HEK293T (cell line): ENCODE measurements at regions not wholly inside any gene's neighbourhood (a gene's known extent, or its start where the extent isn't known, plus 50 kb on each side); places are given as distances from the start of the nearest gene placed in this dataset.

ENCODE experiments used
- BHLHE40 ChIP-seq: fragments of 450-650 bp; IDR thresholded peaks from 2 replicates; pipeline ENCODE4 v1.6.1; 2016; ENCODE audit warnings: mild to moderate bottlenecking, moderate library complexity, borderline replicate concordance
- CTBP1 ChIP-seq: fragments of 450-650 bp; IDR thresholded peaks from 2 replicates; pipeline ENCODE4 v1.6.1; 2016; ENCODE audit warnings: borderline replicate concordance
- ELF4 ChIP-seq: fragments of 450-650 bp; IDR thresholded peaks from 2 replicates; pipeline ENCODE4 v1.6.1; 2017; ENCODE audit warnings: antibody characterized with exemption
- FOXA1 ChIP-seq: fragments of 450-650 bp; IDR thresholded peaks from 2 replicates; pipeline ENCODE4 v1.6.1; 2016; ENCODE audit warnings: mild to moderate bottlenecking
- FOXK2 ChIP-seq: fragments of 450-650 bp; IDR thresholded peaks from 2 replicates; pipeline ENCODE4 v1.6.1; 2016; ENCODE audit warnings: mild to moderate bottlenecking
- FOXM1 ChIP-seq: fragments of 450-650 bp; IDR thresholded peaks from 2 replicates; pipeline ENCODE4 v1.6.1; 2017; ENCODE audit warnings: mild to moderate bottlenecking, borderline replicate concordance
- HDGF ChIP-seq: fragments of 450-650 bp; IDR thresholded peaks from 2 replicates; pipeline ENCODE4 v1.6.1; 2017; ENCODE audit warnings: antibody characterized with exemption, borderline replicate concordance
- L3MBTL2 ChIP-seq: fragments of 450-650 bp; conservative IDR thresholded peaks from 2 replicates; pipeline ENCODE4 v1.6.1; 2016; ENCODE audit warnings: mild to moderate bottlenecking
- NFRKB ChIP-seq: fragments of 450-650 bp; IDR thresholded peaks from 2 replicates; pipeline ENCODE4 v1.6.1; 2016; ENCODE audit warnings: mild to moderate bottlenecking, moderate library complexity
- SP1 ChIP-seq: fragments of 450-650 bp; IDR thresholded peaks from 2 replicates; pipeline ENCODE4 v1.6.1; 2017
- SUZ12 ChIP-seq: fragments of 450-650 bp; IDR thresholded peaks from 2 replicates; pipeline ENCODE4 v1.6.1; 2016; ENCODE audit warnings: mild to moderate bottlenecking
- TARDBP ChIP-seq: fragments of 450-650 bp; IDR thresholded peaks from 2 replicates; pipeline ENCODE4 v1.6.1; 2016
- ZNF384 ChIP-seq: fragments of 450-650 bp; IDR thresholded peaks from 2 replicates; pipeline ENCODE4 v1.6.1; 2016
- TF ChIP-seq, protein P1 (sequence below): fragments of 450-650 bp; IDR thresholded peaks from 2 replicates; pipeline ENCODE4 v1.6.1; 2016

DNA sequence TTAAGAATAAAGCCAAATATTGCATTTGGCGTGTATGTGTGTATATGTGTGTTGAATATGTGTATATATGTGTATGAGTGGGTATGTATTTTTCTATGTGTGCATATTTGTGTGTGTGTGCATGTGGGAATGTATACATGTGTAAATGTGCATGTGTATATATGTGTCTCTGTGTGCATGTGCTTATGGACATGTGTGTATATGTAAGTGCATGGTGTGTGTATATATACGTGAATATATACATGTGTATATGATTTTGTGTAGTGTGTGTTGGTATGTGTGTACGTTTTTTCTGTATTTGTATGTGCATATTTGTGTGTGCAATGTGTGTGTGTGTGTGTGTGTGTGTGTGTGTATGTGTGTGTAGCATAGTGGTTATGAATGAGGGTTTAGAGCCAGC is 1021.0 kb downstream of the AACS start:
- TF ChIP-seq SP1 (no peak), BHLHE40 (no peak), L3MBTL2 (no peak), FOXA1 (no peak), ELF4 (no peak), FOXK2 (no peak), NFRKB (no peak), ZNF384 (no peak), FOXM1 (no peak), HDGF (no peak), SUZ12 (no peak), TARDBP (no peak), CTBP1 (no peak)
- TF ChIP-seq, protein P1, sequence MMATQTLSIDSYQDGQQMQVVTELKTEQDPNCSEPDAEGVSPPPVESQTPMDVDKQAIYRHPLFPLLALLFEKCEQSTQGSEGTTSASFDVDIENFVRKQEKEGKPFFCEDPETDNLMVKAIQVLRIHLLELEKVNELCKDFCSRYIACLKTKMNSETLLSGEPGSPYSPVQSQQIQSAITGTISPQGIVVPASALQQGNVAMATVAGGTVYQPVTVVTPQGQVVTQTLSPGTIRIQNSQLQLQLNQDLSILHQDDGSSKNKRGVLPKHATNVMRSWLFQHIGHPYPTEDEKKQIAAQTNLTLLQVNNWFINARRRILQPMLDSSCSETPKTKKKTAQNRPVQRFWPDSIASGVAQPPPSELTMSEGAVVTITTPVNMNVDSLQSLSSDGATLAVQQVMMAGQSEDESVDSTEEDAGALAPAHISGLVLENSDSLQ = no peak
